GM23248 (cell line): ENCODE measurements at regions not wholly inside any gene's neighbourhood (a gene's known extent, or its start where the extent isn't known, plus 50 kb on each side); places are given as distances from the start of the nearest gene placed in this dataset.

Experiments used
- EZH2 ChIP-seq: fragments of 200-600 bp; sonication (generic); IDR thresholded peaks from 2 replicates; pipeline ENCODE4 v1.6.1; 2018; ENCODE audit warnings: antibody characterized with exemption, mild to moderate bottlenecking; ENCODE audit not compliant: insufficient read depth, poor library complexity, severe bottlenecking
- EZH2phosphoT487 ChIP-seq: fragments of 200-600 bp; sonication (generic); IDR thresholded peaks from 2 replicates; pipeline ENCODE4 v1.6.1; 2018; ENCODE audit warnings: antibody characterized with exemption, moderate library complexity, mild to moderate bottlenecking, low read depth; ENCODE audit not compliant: insufficient read depth

- TF ChIP-seq EZH2 (no peak), EZH2phosphoT487 (no peak)
Observed at GRCh38 chr16:52697971-52698370, 151.0 kb upstream of the TOX3 start.
